Retinal pigment epithelial cell (primary cell): ENCODE measurements at regions not wholly inside any gene's neighbourhood (a gene's known extent, or its start where the extent isn't known, plus 50 kb on each side); places are given as distances from the start of the nearest gene placed in this dataset.

Source experiments
- DNase-seq: peaks from one replicate; pipeline ENCODE4 v3.0.0-alpha.2; 2010; ENCODE audit warnings: low read depth
- H3K4me3 ChIP-seq: 2 replicates; pipeline ENCODE4 v1.5.1; 2011; ENCODE audit warnings: mild to moderate bottlenecking, low read length, control low read depth, moderate library complexity
- CTCF ChIP-seq: conservative IDR thresholded peaks from 2 replicates; pipeline ENCODE4 v1.5.1; 2011; ENCODE audit warnings: low read depth, low read length, control low read depth, inconsistent platforms

- no peak for TF ChIP-seq CTCF
- H3K4me3 ChIP-seq = no peak overlapping the region
- no peak for DNase-seq
These were observed 1059.5 kb downstream of the FAM181B start for GRCh38 chr11:81674211-81674610.

DNA sequence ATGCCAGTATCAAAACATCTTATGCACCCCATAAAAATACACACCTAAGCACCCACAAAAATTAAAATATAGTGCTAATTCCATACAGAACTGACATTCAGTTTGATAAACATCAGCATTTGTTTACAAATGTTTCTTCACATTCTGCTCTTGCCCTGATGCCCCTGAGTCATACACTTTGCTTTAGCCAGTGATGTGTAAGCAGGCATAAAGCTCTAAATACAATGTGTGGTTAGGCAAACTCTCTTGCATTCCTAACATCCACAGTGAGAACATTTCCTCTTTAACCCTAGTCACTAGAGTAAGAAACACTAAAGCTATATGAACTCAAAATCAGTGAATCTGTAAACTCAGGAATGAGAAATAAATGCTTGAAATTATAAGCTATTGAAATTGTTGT, 1060.7 kb downstream of the FAM181B start:
- DNase-seq = peak; percentile 44
- TF ChIP-seq CTCF = no peak
- H3K4me3 ChIP-seq = no peak overlapping the region

GRCh38 chr11:81669935-81670543, 1063.6 kb downstream of the FAM181B start:
- TF ChIP-seq CTCF = no peak
- H3K4me3 ChIP-seq = no peak overlapping the region
- DNase-seq = no peak

DNA sequence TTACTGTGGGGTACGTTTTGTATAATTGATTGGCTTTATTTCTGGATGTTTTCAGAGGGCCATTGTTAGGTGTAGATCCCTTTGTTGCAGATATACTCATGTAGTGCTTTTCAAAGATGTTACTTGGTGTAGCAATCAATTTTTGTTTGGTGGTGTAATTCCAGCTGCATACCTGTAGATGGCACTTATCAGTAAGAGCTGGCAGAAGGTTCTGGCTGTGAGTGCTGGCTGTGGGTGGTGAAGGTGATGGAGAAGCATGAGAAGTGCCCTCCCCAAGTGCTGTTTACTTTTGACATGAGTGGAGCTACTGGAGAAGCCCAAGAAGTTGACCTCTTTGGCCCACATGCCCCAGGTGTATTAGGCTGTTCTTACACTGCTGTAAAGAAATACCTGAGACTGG, 1074.9 kb downstream of the FAM181B start:
- peak; percentile 57 for TF ChIP-seq CTCF
- DNase-seq = no peak
- H3K4me3 ChIP-seq = no peak overlapping the region

GRCh38 chr11:81655351-81655750, 1078.3 kb downstream of the FAM181B start:
- no peak for TF ChIP-seq CTCF
- no peak for DNase-seq
- H3K4me3 ChIP-seq = no peak overlapping the region

DNA sequence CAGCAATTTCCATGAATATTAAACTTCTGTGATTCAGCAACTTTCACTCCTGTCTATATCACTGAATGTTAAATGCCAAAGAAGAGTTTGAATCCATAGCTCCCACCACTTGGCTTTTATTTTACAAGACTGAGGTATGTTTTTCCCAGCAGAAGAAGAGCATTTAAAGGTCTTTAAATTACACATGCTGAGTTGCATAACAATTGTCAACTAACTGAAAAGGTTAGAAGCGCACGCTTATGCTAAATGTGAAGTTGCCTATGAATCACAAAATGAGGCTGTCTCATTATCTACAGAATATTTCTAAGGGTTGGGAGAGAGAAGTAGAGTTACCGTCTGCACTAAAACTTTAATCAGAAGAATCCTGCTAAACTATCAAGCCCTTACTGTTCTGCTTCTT, 1086.3 kb downstream of the FAM181B start:
- peak overlapping the region; percentile 47 for H3K4me3 ChIP-seq
- DNase-seq = no peak
- no peak for TF ChIP-seq CTCF

DNA sequence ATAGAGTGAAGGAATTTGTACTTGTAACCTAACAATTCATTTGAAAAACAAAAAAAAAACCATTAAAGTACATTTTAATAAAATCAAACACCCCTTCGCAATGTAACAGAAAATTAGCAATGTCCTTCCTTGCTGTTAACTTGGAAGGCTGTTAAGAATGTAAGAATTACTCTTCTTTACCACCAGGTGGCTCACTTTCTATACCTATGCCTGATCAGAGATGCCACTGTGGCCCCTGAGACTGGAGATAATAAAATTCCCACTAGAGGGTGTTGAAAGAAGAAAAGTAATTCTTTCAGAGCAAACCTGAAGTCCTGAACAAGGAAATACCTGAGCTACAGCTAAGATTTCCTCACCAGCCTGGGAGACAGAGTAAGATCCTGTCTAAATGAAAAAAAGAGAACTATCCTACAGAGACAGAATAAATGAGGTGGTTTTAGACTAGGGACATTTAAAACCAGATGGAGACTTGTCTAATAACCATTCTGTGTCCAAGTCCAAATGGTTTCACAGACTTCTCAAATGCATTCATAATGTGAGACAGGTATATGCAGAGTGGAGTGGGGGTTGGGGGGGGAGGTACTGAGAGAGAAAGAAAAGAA, 1089.3 kb downstream of the FAM181B start:
- H3K4me3 ChIP-seq = no peak overlapping the region
- TF ChIP-seq CTCF = peak; percentile 67
- no peak for DNase-seq
